ENCODE measurements at regions not wholly inside any gene's neighbourhood (a gene's known extent, or its start where the extent isn't known, plus 50 kb on each side); places are given as distances from the start of the nearest gene placed in this dataset.

GRCh38 chr7:131110297-131111080 lies 217.2 kb upstream of the MKLN1 start:
- DNase-seq (ENCODE audit: low read depth, low spot score) = no peak
- ChIA-PET POLR2A (interaction anchor here (0.6 to 2.1 kb wide), 3 partner anchors 54 to 206 kb away, joined by 3 to 9 read pairs (median 4); no protein-coding TSS in a partner anchor), CTCF (interaction anchor here (0.7 kb wide), 1 partner anchor 108 kb away, joined by 3 read pairs; no protein-coding TSS in a partner anchor), RAD21 (ENCODE audit: low non-redundant PET in 1 of 2, low total read pairs in 2 of 2, uncharacterized antibody in 2 of 2, unreplicated experiment in 2 of 2) (no interaction called here)
- TF ChIP-seq ZBTB33 (IDR thresholded peaks at IDR 0.05; ENCODE audit: extremely low read depth, insufficient replicate concordance, low read length) = no peak
- no peak for TF ChIP-seq MAX (IDR thresholded peaks at IDR 0.05)
- H3K9me3 ChIP-seq (ENCODE audit: control insufficient read depth in 1 of 2, insufficient read depth in 1 of 2, low read depth in 1 of 2, low read length in 2 of 2) = no peaks in the 10 kb centered on the region
- ATAC-seq = peak; percentile 15
- H3K9me2 ChIP-seq (ENCODE audit: insufficient read depth) = no peaks in the 10 kb centered on the region
- H2AFZ ChIP-seq (ENCODE audit: low read depth, low read length, poor library complexity, severe bottlenecking) = no peak overlapping the region
- H3K79me2 ChIP-seq (ENCODE audit: insufficient read depth, low read length) = peaks cover 30% of the 10 kb centered on the region
- intact Hi-C loops (cut with micrococcal nuclease) = no loop called here
- peak overlapping the region; percentile 97 for H3K4me2 ChIP-seq (ENCODE audit: low read length)
- H3K27ac ChIP-seq (ENCODE audit: low read depth, low read length) = peak overlapping the region; percentile 87
- no peaks in the 10 kb centered on the region for H4K20me1 ChIP-seq (ENCODE audit: insufficient read depth)
- H3K4me3 ChIP-seq (replicated peaks in 1 of 2; ENCODE audit: low read depth in 1 of 2, low read length in 2 of 2) = peak overlapping the region; percentile 80 to 88
- H3K36me3 ChIP-seq (ENCODE audit: control insufficient read depth in 1 of 2, insufficient read depth in 2 of 2, low read length in 2 of 2) = no peaks in the 10 kb centered on the region
- TSS peak; percentile 48 for BruUV-seq (replicated peaks)
- H3K27me3 ChIP-seq (ENCODE audit: insufficient read depth, low read length) = no peaks in the 10 kb centered on the region
- peak overlapping the region; percentile 93 for H3K9ac ChIP-seq (ENCODE audit: low read length)
- H3K4me1 ChIP-seq (ENCODE audit: control insufficient read depth in 1 of 2, insufficient read depth in 2 of 2, low read length in 2 of 2) = peaks cover 22 to 42% of the 10 kb centered on the region in 2 experiments

- POLR2A ChIA-PET = no interaction called here
- intact Hi-C loops (cut with micrococcal nuclease) = no loop called here
- H3K9ac ChIP-seq (ENCODE audit: low read length) = peak overlapping the region; percentile 93
- TF ChIP-seq TCF7L2 (IDR thresholded peaks at IDR 0.05; ENCODE audit: borderline replicate concordance, extremely low read depth, insufficient read depth, insufficient read length) = no peak
- no peak for TF ChIP-seq ZNF274 (IDR thresholded peaks at IDR 0.05; ENCODE audit: low read depth, low read length)
- no peak for TF ChIP-seq CBX3 (IDR thresholded peaks at IDR 0.05; ENCODE audit: low read depth)
- TF ChIP-seq EZH2phosphoT487 (IDR thresholded peaks at IDR 0.05; ENCODE audit: borderline replicate concordance) = no peak
- no peak for TF ChIP-seq CTCF (IDR thresholded peaks at IDR 0.05 in 2 of 3, conservative IDR thresholded peaks at IDR 0.05 in 1 of 3; ENCODE audit: borderline replicate concordance in 1 of 3, insufficient read depth in 1 of 3, low read depth in 2 of 3, low read length in 2 of 3)
- no peak for TF ChIP-seq YY1 (IDR thresholded peaks at IDR 0.05; ENCODE audit: extremely low read depth, insufficient replicate concordance, low read depth, low read length)
- no peak for TF ChIP-seq JUND (IDR thresholded peaks at IDR 0.05)
- TF ChIP-seq ZBTB33 (IDR thresholded peaks at IDR 0.05; ENCODE audit: extremely low read depth, insufficient replicate concordance, low read length) = no peak
- TF ChIP-seq SRF (IDR thresholded peaks at IDR 0.05; ENCODE audit: low read depth) = no peak
- TF ChIP-seq POLR2A (IDR thresholded peaks at IDR 0.05; ENCODE audit: borderline replicate concordance, extremely low read depth, insufficient read depth, insufficient read length) = no peak
Observed at GRCh38 chr7:131111081-131111576, 216.5 kb upstream of the MKLN1 start.

More at GRCh38 chr7:131111081-131111576, 216.5 kb upstream of the MKLN1 start:
- CTCF ChIA-PET = no interaction called here
- H3K4me3 ChIP-seq (replicated peaks in 1 of 2; ENCODE audit: low read depth in 1 of 2, low read length in 2 of 2) = peak overlapping the region; percentile 80 to 88
- no peaks in the 10 kb centered on the region for H3K9me3 ChIP-seq (ENCODE audit: control insufficient read depth in 1 of 2, insufficient read depth in 1 of 2, low read depth in 1 of 2, low read length in 2 of 2)
- RAD21 ChIA-PET (ENCODE audit: low non-redundant PET in 1 of 2, low total read pairs in 2 of 2, uncharacterized antibody in 2 of 2, unreplicated experiment in 2 of 2) = no interaction called here
- no peaks in the 10 kb centered on the region for H3K27me3 ChIP-seq (ENCODE audit: insufficient read depth, low read length)
- DNase-seq (ENCODE audit: low read depth, low spot score) (no peak), ATAC-seq (no peak)
- H2AFZ ChIP-seq (ENCODE audit: low read depth, low read length, poor library complexity, severe bottlenecking) = no peak overlapping the region
- BruUV-seq (replicated peaks) = no TSS peak
- no peaks in the 10 kb centered on the region for H4K20me1 ChIP-seq (ENCODE audit: insufficient read depth)
- peak overlapping the region; percentile 87 for H3K27ac ChIP-seq (ENCODE audit: low read depth, low read length)
- H3K79me2 ChIP-seq (ENCODE audit: insufficient read depth, low read length) = peaks cover 29% of the 10 kb centered on the region; the same call in 1 of the 2 replicates
- H3K4me2 ChIP-seq (ENCODE audit: low read length) = peak overlapping the region; percentile 97
- H3K36me3 ChIP-seq (ENCODE audit: control insufficient read depth in 1 of 2, insufficient read depth in 2 of 2, low read length in 2 of 2) = no peaks in the 10 kb centered on the region
- no peaks in the 10 kb centered on the region for H3K9me2 ChIP-seq (ENCODE audit: insufficient read depth)
- peaks cover 22 to 41% of the 10 kb centered on the region in 2 experiments for H3K4me1 ChIP-seq (ENCODE audit: control insufficient read depth in 1 of 2, insufficient read depth in 2 of 2, low read length in 2 of 2)
